Lower lobe of right lung (tissue), 2 donors: ENCODE measurements at regions not wholly inside any gene's neighbourhood (a gene's known extent, or its start where the extent isn't known, plus 50 kb on each side); places are given as distances from the start of the nearest gene placed in this dataset.
"Not testable (repeated sequence)": the region's sequence is repeated elsewhere in the genome, so short reads cannot be mapped to it uniquely, and the experiment has no call there.

Experiments used
- ATAC-seq, 2 donors: fragments of 200-7000 bp; cut with Tn5 transposase; one replicate each; pipeline ENCODE4 v1.9.1; 2020 to 2022; ENCODE audit warnings: mild to moderate bottlenecking in 2 of 2, moderate library complexity in 2 of 2
- DNase-seq: peaks from one replicate; pipeline ENCODE4 v3.0.0-alpha.2; 2020
- H3K27ac ChIP-seq: fragments of 200-600 bp; one replicate; pipeline ENCODE4 v1.8.0; 2022
- H3K27me3 ChIP-seq: fragments of 200-600 bp; one replicate; pipeline ENCODE4 v1.8.0; 2022; ENCODE audit warnings: low read depth
- H3K36me3 ChIP-seq: fragments of 200-600 bp; one replicate; pipeline ENCODE4 v1.8.0; 2022; ENCODE audit warnings: mild to moderate bottlenecking
- H3K4me1 ChIP-seq: fragments of 200-600 bp; one replicate; pipeline ENCODE4 v1.8.0; 2022
- H3K4me3 ChIP-seq: fragments of 200-600 bp; one replicate; pipeline ENCODE4 v1.8.0; 2022; ENCODE audit warnings: mild to moderate bottlenecking
- H3K9me3 ChIP-seq: fragments of 200-600 bp; one replicate; pipeline ENCODE4 v1.8.0; 2022
- CTCF ChIP-seq: fragments of 200-600 bp; IDR thresholded peaks from one replicate; pipeline ENCODE4 v1.8.0; 2022; ENCODE audit warnings: antibody characterized with exemption, mild to moderate bottlenecking
- intact Hi-C: fragments of 100-400 bp; cut with DNase I; formaldehyde crosslinking; loops from one replicate; pipeline ENCODE4 v1.11.0; 2022
- donor health status: DM: no; HTN: yes; CAD: no; lungs with severe emphysema.

- ATAC-seq = no peak
- intact Hi-C loops = no loop called here
Measured at GRCh38 chrX:99242001-99242400, 1168.1 kb downstream of the PCDH19 start.

GRCh38 chrX:99234384-99234783, 1175.7 kb downstream of the PCDH19 start:
- H3K36me3 ChIP-seq, H3K27ac ChIP-seq, H3K9me3 ChIP-seq, H3K27me3 ChIP-seq, DNase-seq, intact Hi-C loops, H3K4me3 ChIP-seq, H3K4me1 ChIP-seq: not testable (repeated sequence)
- peak in 1 of 2 donors; percentile 66 for ATAC-seq

More at GRCh38 chrX:99242001-99242400, 1168.1 kb downstream of the PCDH19 start:
- Histone ChIP-seq H3K36me3 (no peaks in the 10 kb centered on the region), H3K4me3 (no peak overlapping the region), H3K27ac (no peak overlapping the region), H3K9me3 (no peaks in the 10 kb centered on the region), H3K4me1 (no peaks in the 10 kb centered on the region), H3K27me3 (no peaks in the 10 kb centered on the region)
- TF ChIP-seq CTCF = no peak
- no peak for DNase-seq

- H3K27me3 ChIP-seq = no peaks in the 10 kb centered on the region
- ATAC-seq (no peak), DNase-seq (no peak)
- H3K4me1 ChIP-seq = no peaks in the 10 kb centered on the region
- intact Hi-C loops = no loop called here
- H3K27ac ChIP-seq = no peak overlapping the region
- H3K4me3 ChIP-seq = no peak overlapping the region
- H3K36me3 ChIP-seq = no peaks in the 10 kb centered on the region
- H3K9me3 ChIP-seq = no peaks in the 10 kb centered on the region
- TF ChIP-seq CTCF = no peak
Measured at GRCh38 chrX:99192421-99192820, 1217.7 kb downstream of the PCDH19 start.

- ATAC-seq = peak in 1 of 2 donors; percentile 68
Measured at GRCh38 chrX:99184153-99184552, 1225.9 kb downstream of the PCDH19 start.

GRCh38 chrX:99172958-99173357, 1237.1 kb downstream of the PCDH19 start:
- Histone ChIP-seq H3K27ac (no peak overlapping the region), H3K36me3 (no peaks in the 10 kb centered on the region), H3K27me3 (no peaks in the 10 kb centered on the region), H3K4me3 (no peak overlapping the region), H3K4me1 (no peaks in the 10 kb centered on the region), H3K9me3 (no peaks in the 10 kb centered on the region)
- TF ChIP-seq CTCF = no peak
- DNase-seq = no peak
- no peak for ATAC-seq
- intact Hi-C loops = no loop called here

More at GRCh38 chrX:99184153-99184552, 1225.9 kb downstream of the PCDH19 start:
- no peaks in the 10 kb centered on the region for H3K4me1 ChIP-seq
- intact Hi-C loops = no loop called here
- no peaks in the 10 kb centered on the region for H3K27me3 ChIP-seq
- DNase-seq = no peak
- no peaks in the 10 kb centered on the region for H3K9me3 ChIP-seq
- H3K36me3 ChIP-seq = no peaks in the 10 kb centered on the region
- no peak for TF ChIP-seq CTCF
- no peak overlapping the region for H3K27ac ChIP-seq
- no peak overlapping the region for H3K4me3 ChIP-seq

- no peak for DNase-seq
- Histone ChIP-seq H3K4me1 (no peaks in the 10 kb centered on the region), H3K27me3 (no peaks in the 10 kb centered on the region), H3K27ac (no peak overlapping the region), H3K4me3 (no peak overlapping the region), H3K9me3 (no peaks in the 10 kb centered on the region), H3K36me3 (no peaks in the 10 kb centered on the region)
- no peak for ATAC-seq
- TF ChIP-seq CTCF = no peak
- intact Hi-C loops = no loop called here
Measured at GRCh38 chrX:99142745-99143144, 1267.3 kb downstream of the PCDH19 start.
